ENCODE measurements at regions not wholly inside any gene's neighbourhood (a gene's known extent, or its start where the extent isn't known, plus 50 kb on each side); places are given as distances from the start of the nearest gene placed in this dataset. TPM values are rescaled to one million over a fixed set of nuclear protein-coding genes. Genes with fewer than 3 reads are reported as not detected.

- Histone ChIP-seq H3K27me3 (ENCODE audit: control insufficient read depth in 3 of 3, insufficient read depth in 3 of 3, low read length in 3 of 3) (peaks cover 0 to 5% (median 0%) of the 10 kb centered on the region in 3 donors), H3K9ac (ENCODE audit: low read depth in 1 of 3, low read length in 3 of 3) (no peak overlapping the region), H3K36me3 (ENCODE audit: control insufficient read depth in 3 of 3, insufficient read depth in 3 of 3, low read length in 3 of 3) (no peaks in the 10 kb centered on the region), H3K4me3 (ENCODE audit: low read length in 3 of 3) (no peak overlapping the region), H3K9me3 (ENCODE audit: control insufficient read depth in 3 of 3, low read length in 3 of 3) (no peaks in the 10 kb centered on the region), H3K4me1 (ENCODE audit: control insufficient read depth in 3 of 3, insufficient read depth in 3 of 3, low read length in 3 of 3) (peaks cover 4 to 6% (median 4%) of the 10 kb centered on the region in 3 donors), H3K27ac (ENCODE audit: low read depth, low read length) (no peak overlapping the region)
Observed at GRCh38 chr15:25937796-25938195, 74.7 kb upstream of the ATP10A start.

DNA sequence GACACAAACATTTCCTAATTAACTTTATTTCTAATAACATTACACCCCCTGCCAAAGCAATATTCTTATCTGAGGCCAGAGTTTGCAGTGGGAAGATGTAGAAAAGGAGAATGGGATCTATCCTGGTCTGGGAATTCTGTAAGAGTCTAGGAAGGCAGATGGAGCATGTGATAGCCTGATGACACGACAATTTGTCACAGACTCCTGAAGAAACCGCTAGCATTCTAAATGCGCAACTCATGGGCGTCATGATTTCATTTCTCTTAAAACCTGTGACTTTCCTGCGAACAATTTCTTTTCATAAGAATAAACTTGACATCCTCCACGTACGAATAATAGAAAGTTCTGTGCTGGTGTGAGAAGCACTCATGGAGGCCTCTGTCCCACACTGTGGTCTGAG is 72.9 kb upstream of the ATP10A start:
- H3K4me3 ChIP-seq (ENCODE audit: low read length in 3 of 3), result no peak overlapping the region
- H3K9ac ChIP-seq (ENCODE audit: low read depth in 1 of 3, low read length in 3 of 3), result no peak overlapping the region
- peaks cover 0 to 5% (median 0%) of the 10 kb centered on the region in 3 donors for H3K27me3 ChIP-seq (ENCODE audit: control insufficient read depth in 3 of 3, insufficient read depth in 3 of 3, low read length in 3 of 3)
- H3K27ac ChIP-seq (ENCODE audit: low read depth, low read length), result no peak overlapping the region
- no peaks in the 10 kb centered on the region for H3K36me3 ChIP-seq (ENCODE audit: control insufficient read depth in 3 of 3, insufficient read depth in 3 of 3, low read length in 3 of 3)
- H3K9me3 ChIP-seq (ENCODE audit: control insufficient read depth in 3 of 3, low read length in 3 of 3), result no peaks in the 10 kb centered on the region
- H3K4me1 ChIP-seq (ENCODE audit: control insufficient read depth in 3 of 3, insufficient read depth in 3 of 3, low read length in 3 of 3), result peaks cover 4 to 6% (median 4%) of the 10 kb centered on the region in 3 donors

GRCh38 chr15:25933456-25934158 is 70.5 kb upstream of the ATP10A start:
- H3K36me3 ChIP-seq (ENCODE audit: control insufficient read depth in 3 of 3, insufficient read depth in 3 of 3, low read length in 3 of 3), result no peaks in the 10 kb centered on the region
- H3K9me3 ChIP-seq (ENCODE audit: control insufficient read depth in 3 of 3, low read length in 3 of 3), result no peaks in the 10 kb centered on the region
- H3K27me3 ChIP-seq (ENCODE audit: control insufficient read depth in 3 of 3, insufficient read depth in 3 of 3, low read length in 3 of 3), result peaks cover 0 to 5% (median 0%) of the 10 kb centered on the region in 3 donors
- H3K9ac ChIP-seq (ENCODE audit: low read depth in 1 of 3, low read length in 3 of 3), result peak overlapping the region; percentile 46 to 68 (median 62)
- H3K27ac ChIP-seq (ENCODE audit: low read depth, low read length), result no peak overlapping the region
- H3K4me3 ChIP-seq (ENCODE audit: low read length in 3 of 3), result peak overlapping the region; percentile 58 to 64 (median 63)
- H3K4me1 ChIP-seq (ENCODE audit: control insufficient read depth in 3 of 3, insufficient read depth in 3 of 3, low read length in 3 of 3), result peaks cover 4 to 6% (median 4%) of the 10 kb centered on the region in 3 donors

DNA sequence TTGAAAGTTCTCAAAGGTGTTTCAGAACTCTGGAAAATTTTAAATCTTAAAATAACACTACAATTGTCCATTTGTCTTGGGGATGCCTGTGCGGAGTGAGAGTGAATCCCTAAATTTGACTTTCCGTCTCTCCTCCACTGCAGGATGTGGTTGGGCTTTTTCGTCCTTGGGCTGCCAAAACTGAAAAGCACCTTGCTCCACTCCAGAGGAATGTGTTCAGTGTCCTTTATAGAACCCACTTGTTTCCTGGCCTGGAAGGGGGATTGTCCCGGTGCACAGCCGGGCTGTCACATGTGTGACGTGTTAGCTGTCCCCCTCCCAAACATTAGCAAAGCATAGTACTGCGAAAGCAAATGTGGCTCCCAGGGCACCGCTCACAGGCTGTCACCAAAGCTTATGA is 69.6 kb upstream of the ATP10A start:
- H3K4me3 ChIP-seq (ENCODE audit: low read length in 3 of 3), result no peak overlapping the region
- no peaks in the 10 kb centered on the region for H3K9me3 ChIP-seq (ENCODE audit: control insufficient read depth in 3 of 3, low read length in 3 of 3)
- H3K27ac ChIP-seq (ENCODE audit: low read depth, low read length), result no peak overlapping the region
- H3K4me1 ChIP-seq (ENCODE audit: control insufficient read depth in 3 of 3, insufficient read depth in 3 of 3, low read length in 3 of 3), result peaks cover 4 to 6% (median 4%) of the 10 kb centered on the region in 3 donors
- H3K27me3 ChIP-seq (ENCODE audit: control insufficient read depth in 3 of 3, insufficient read depth in 3 of 3, low read length in 3 of 3), result peaks cover 0 to 5% (median 0%) of the 10 kb centered on the region in 3 donors
- no peaks in the 10 kb centered on the region for H3K36me3 ChIP-seq (ENCODE audit: control insufficient read depth in 3 of 3, insufficient read depth in 3 of 3, low read length in 3 of 3)
- no peak overlapping the region for H3K9ac ChIP-seq (ENCODE audit: low read depth in 1 of 3, low read length in 3 of 3)

DNA sequence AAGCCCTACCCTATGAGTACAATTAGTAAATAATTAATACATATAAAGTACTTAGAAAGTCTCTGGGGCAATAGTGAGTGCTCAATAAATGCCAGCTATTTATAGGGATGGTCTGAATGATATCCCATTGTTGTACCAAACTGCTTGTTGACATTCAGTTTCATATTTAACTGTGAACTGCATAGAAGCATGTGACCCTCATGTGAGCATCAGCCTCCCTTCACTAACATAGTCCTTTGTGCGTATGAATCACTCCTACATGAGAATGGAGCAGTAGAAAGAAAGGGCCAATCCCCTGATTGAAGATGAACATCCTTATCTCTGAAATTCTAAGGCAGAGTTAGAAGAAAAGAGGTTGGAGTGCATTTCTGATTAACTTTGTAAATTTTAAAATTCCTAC is 68.7 kb upstream of the ATP10A start:
- Histone ChIP-seq H3K36me3 (ENCODE audit: control insufficient read depth in 3 of 3, insufficient read depth in 3 of 3, low read length in 3 of 3) (no peaks in the 10 kb centered on the region), H3K9me3 (ENCODE audit: control insufficient read depth in 3 of 3, low read length in 3 of 3) (no peaks in the 10 kb centered on the region), H3K4me3 (ENCODE audit: low read length in 3 of 3) (no peak overlapping the region), H3K9ac (ENCODE audit: low read depth in 1 of 3, low read length in 3 of 3) (no peak overlapping the region), H3K4me1 (ENCODE audit: control insufficient read depth in 3 of 3, insufficient read depth in 3 of 3, low read length in 3 of 3) (peaks cover 4 to 6% (median 4%) of the 10 kb centered on the region in 3 donors), H3K27me3 (ENCODE audit: control insufficient read depth in 3 of 3, insufficient read depth in 3 of 3, low read length in 3 of 3) (peaks cover 0 to 5% (median 0%) of the 10 kb centered on the region in 3 donors), H3K27ac (ENCODE audit: low read depth, low read length) (no peak overlapping the region)

- Histone ChIP-seq H3K36me3 (ENCODE audit: control insufficient read depth in 3 of 3, insufficient read depth in 3 of 3, low read length in 3 of 3) (no peaks in the 10 kb centered on the region), H3K27ac (ENCODE audit: low read depth, low read length) (no peak overlapping the region)
Observed at GRCh38 chr15:25930931-25931330, 67.8 kb upstream of the ATP10A start.

More at GRCh38 chr15:25930931-25931330, 67.8 kb upstream of the ATP10A start:
- peaks cover 4 to 6% (median 4%) of the 10 kb centered on the region in 3 donors for H3K4me1 ChIP-seq (ENCODE audit: control insufficient read depth in 3 of 3, insufficient read depth in 3 of 3, low read length in 3 of 3)
- H3K4me3 ChIP-seq (ENCODE audit: low read length in 3 of 3), result no peak overlapping the region
- H3K9me3 ChIP-seq (ENCODE audit: control insufficient read depth in 3 of 3, low read length in 3 of 3), result no peaks in the 10 kb centered on the region
- no peak overlapping the region for H3K9ac ChIP-seq (ENCODE audit: low read depth in 1 of 3, low read length in 3 of 3)
- H3K27me3 ChIP-seq (ENCODE audit: control insufficient read depth in 3 of 3, insufficient read depth in 3 of 3, low read length in 3 of 3), result peaks cover 0 to 5% (median 0%) of the 10 kb centered on the region in 3 donors

Small RNAs in the stretch of these regions (small RNA-seq; reads per million reads assigned to genes)
- gene RF00554, result not detected
